ENCODE measurements at regions not wholly inside any gene's neighbourhood (a gene's known extent, or its start where the extent isn't known, plus 50 kb on each side); places are given as distances from the start of the nearest gene placed in this dataset.

DNA sequence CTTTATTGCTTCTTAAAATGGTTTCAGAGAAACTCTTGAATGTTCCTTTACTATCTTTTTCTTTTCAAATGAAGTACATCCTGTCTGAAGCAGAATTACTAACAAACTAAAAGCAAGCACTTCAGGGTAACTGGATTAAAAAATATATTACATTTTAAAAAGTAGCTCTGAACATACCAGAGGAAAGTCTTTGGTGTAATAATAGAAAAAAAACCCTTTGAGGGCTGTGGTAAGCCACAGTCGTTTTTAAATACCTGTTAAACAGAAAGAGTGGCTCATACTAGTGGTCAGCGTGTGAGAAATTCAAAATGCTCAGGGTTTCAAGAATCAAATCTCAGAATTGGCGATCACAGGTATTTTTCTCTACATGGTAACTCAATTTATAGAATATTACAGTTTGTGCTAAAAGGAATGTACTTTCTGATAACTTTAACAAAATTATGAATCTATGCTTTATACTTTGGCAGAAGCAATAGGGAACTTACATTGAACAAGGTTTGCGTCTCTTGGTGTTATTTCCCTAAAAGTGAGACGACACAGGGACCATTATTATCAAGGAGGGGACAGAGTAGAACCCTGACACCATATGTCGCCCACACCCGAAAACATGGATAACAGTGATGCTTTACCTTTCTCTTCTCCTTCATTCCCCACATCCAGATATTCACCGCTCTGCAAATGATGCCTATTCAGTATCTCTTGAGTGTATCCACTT lies 97.0 kb upstream of the DPH5 start:
- Histone ChIP-seq H3K4me3 (no peak overlapping the region), H3K27me3 (no peaks in the 10 kb centered on the region)
- intact Hi-C loops (cut with DNase I; ENCODE audit: low total_unique reads) = no loop called here

DNA sequence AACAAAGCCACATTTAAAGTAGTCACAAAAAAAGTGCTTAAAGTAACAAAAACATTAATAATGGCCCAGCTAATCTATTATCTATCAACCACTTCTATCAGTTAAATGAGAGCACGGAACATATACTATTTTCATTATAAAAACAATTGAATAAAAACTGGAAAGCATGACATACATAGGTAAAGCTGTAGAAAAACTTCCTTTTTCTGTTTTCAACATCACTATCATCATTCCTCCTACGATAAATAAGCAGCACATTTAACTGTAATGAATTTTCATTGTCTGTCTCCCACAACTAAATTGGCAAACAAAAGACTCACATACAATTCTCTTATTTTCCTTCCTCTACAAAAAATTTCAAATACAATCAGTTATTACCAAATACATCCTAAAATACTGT lies 96.4 kb upstream of the DPH5 start:
- intact Hi-C loops (cut with DNase I; ENCODE audit: low total_unique reads) = no loop called here
- no peak for DNase-seq
- Histone ChIP-seq H3K9me3 (no peaks in the 10 kb centered on the region), H3K27ac (no peak overlapping the region), H3K36me3 (no peaks in the 10 kb centered on the region), H3K4me3 (no peak overlapping the region), H3K27me3 (no peaks in the 10 kb centered on the region), H3K4me1 (no peaks in the 10 kb centered on the region)
- TF ChIP-seq, protein P1, sequence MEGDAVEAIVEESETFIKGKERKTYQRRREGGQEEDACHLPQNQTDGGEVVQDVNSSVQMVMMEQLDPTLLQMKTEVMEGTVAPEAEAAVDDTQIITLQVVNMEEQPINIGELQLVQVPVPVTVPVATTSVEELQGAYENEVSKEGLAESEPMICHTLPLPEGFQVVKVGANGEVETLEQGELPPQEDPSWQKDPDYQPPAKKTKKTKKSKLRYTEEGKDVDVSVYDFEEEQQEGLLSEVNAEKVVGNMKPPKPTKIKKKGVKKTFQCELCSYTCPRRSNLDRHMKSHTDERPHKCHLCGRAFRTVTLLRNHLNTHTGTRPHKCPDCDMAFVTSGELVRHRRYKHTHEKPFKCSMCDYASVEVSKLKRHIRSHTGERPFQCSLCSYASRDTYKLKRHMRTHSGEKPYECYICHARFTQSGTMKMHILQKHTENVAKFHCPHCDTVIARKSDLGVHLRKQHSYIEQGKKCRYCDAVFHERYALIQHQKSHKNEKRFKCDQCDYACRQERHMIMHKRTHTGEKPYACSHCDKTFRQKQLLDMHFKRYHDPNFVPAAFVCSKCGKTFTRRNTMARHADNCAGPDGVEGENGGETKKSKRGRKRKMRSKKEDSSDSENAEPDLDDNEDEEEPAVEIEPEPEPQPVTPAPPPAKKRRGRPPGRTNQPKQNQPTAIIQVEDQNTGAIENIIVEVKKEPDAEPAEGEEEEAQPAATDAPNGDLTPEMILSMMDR (IDR thresholded peaks at IDR 0.05) = no peak

More for the DNA sequence above, 97.0 kb upstream of the DPH5 start:
- Histone ChIP-seq H3K27ac (no peak overlapping the region), H3K9me3 (no peaks in the 10 kb centered on the region), H3K36me3 (no peaks in the 10 kb centered on the region), H3K4me1 (no peaks in the 10 kb centered on the region)
- TF ChIP-seq, protein P1 (IDR thresholded peaks at IDR 0.05) = no peak
- DNase-seq = no peak

DNA sequence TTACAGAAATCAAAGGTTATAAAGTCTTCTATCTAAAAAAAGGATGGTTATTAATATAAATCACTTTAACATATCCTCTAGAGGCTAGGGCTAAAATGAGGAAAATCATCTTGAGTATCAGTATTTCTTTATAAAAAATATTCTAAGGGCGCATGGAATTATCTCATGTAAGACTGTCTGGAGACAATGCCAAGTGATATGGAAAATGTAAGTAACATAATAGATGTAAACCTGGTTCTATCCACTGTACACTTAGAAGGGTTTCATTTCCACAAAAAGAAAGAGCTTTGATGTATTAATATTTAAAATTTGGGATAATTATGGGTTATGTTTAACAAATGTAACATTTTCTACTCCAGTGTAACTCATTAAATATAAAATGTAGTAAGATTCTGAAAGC lies 95.9 kb upstream of the DPH5 start:
- intact Hi-C loops (cut with DNase I; ENCODE audit: low total_unique reads) = no loop called here
- no peak for DNase-seq
- Histone ChIP-seq H3K4me1 (no peaks in the 10 kb centered on the region), H3K4me3 (no peak overlapping the region), H3K27ac (no peak overlapping the region), H3K36me3 (no peaks in the 10 kb centered on the region), H3K9me3 (no peaks in the 10 kb centered on the region), H3K27me3 (no peaks in the 10 kb centered on the region)
- TF ChIP-seq, protein P1 (IDR thresholded peaks at IDR 0.05) = no peak

DNA sequence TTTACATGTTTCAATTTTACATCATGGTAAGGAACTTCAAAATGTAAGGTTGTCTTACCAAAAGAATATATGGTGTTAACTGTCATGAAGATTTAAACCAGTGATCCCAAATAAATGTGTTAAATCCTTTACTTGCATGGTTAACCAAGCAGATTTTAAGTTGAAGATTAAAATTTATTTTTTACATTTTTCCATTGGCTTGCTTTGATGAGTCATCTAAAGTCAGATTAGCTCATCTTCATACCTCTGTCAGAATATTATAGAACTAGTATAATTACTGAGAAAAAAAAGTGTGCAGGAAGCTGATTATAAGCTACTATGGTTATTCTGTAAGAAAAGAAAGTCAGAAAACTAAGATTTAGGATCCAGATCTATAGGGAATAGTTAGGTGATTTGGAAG lies 95.3 kb upstream of the DPH5 start:
- TF ChIP-seq, protein P1 (IDR thresholded peaks at IDR 0.05) = no peak
- no peaks in the 10 kb centered on the region for H3K27me3 ChIP-seq
- no peak for DNase-seq
- H3K9me3 ChIP-seq = no peaks in the 10 kb centered on the region
- H3K27ac ChIP-seq = no peak overlapping the region
- H3K4me3 ChIP-seq = no peak overlapping the region
- intact Hi-C loops (cut with DNase I; ENCODE audit: low total_unique reads) = no loop called here
- H3K4me1 ChIP-seq = no peaks in the 10 kb centered on the region
- no peaks in the 10 kb centered on the region for H3K36me3 ChIP-seq

DNA sequence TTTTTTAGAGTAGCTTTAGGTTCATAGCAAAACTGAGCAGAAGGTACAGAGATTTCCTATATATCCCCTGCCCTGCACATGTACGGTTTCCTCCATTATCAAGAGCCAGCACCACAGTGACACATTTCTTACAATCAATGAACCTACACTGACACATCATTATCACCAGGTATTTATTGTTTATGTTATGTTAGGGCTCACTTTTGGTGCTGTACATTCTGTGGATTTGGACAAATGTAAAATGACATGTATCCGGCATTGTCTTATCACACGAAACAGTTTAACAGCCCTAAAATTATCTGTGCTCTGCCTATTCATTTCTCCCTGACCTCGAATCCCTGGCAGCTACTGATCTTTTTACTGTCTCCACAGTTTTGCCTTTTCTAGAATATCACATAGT lies 93.7 kb upstream of the DPH5 start:
- Histone ChIP-seq H3K4me3 (no peak overlapping the region), H3K36me3 (no peaks in the 10 kb centered on the region), H3K27me3 (no peaks in the 10 kb centered on the region), H3K4me1 (no peaks in the 10 kb centered on the region), H3K27ac (no peak overlapping the region), H3K9me3 (no peaks in the 10 kb centered on the region)
- intact Hi-C loops (cut with DNase I; ENCODE audit: low total_unique reads) = no loop called here
- TF ChIP-seq, protein P1 (IDR thresholded peaks at IDR 0.05) = no peak
- DNase-seq = no peak

DNA sequence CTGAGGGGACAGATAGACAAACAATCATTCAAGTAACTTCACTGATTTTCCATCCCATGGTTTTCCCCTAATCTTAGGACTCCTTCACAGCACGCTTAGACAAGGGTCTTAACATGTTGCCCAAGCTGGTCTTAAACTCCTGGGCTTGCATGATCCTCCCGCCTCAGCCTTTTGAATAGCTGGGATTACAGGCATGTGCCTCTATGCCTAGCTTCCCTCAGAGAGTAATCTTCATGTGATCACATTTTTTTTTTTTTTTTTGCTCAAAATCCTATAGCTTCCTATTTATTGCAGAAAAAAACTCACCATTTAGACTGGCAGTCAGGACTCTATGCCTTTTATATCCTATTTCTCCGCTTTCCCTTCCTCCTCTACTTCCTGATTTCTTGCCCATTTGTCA lies 90.4 kb upstream of the DPH5 start:
- Histone ChIP-seq H3K27me3 (no peaks in the 10 kb centered on the region), H3K27ac (no peak overlapping the region), H3K4me3 (no peak overlapping the region), H3K9me3 (no peaks in the 10 kb centered on the region), H3K4me1 (no peaks in the 10 kb centered on the region), H3K36me3 (no peaks in the 10 kb centered on the region)
- DNase-seq = no peak
- intact Hi-C loops (cut with DNase I; ENCODE audit: low total_unique reads) = no loop called here
- TF ChIP-seq, protein P1 (IDR thresholded peaks at IDR 0.05) = no peak

All from tibial artery (tissue), 4 donors.